ENCODE measurements at regions not wholly inside any gene's neighbourhood (a gene's known extent, or its start where the extent isn't known, plus 50 kb on each side); places are given as distances from the start of the nearest gene placed in this dataset.

- Histone ChIP-seq H3K4me3 (no peak overlapping the region), H3K4me1 (no peaks in the 10 kb centered on the region), H3K36me3 (no peaks in the 10 kb centered on the region), H3K27ac (no peak overlapping the region), H3K9me3 (no peaks in the 10 kb centered on the region), H3K27me3 (no peaks in the 10 kb centered on the region)
- DNase-seq, result no peak
- TF ChIP-seq POLR2AphosphoS5 (IDR thresholded peaks at IDR 0.05) (no peak), POLR2A (IDR thresholded peaks at IDR 0.05) (no peak), CTCF (IDR thresholded peaks at IDR 0.05) (no peak), EP300 (IDR thresholded peaks at IDR 0.05) (no peak)
- WGBS, 2 donors, result 86 to 89% methylated on average over 1 of the region's 1 CpG
- intact Hi-C loops (cut with DNase I), result no loop called here
These were observed 657.2 kb upstream of the PHF14 start for GRCh38 chr7:10316488-10316887.

- Histone ChIP-seq H3K9me3 (no peaks in the 10 kb centered on the region), H3K36me3 (no peaks in the 10 kb centered on the region), H3K27ac (no peak overlapping the region), H3K27me3 (no peaks in the 10 kb centered on the region), H3K4me3 (no peak overlapping the region), H3K4me1 (no peaks in the 10 kb centered on the region)
- intact Hi-C loops (cut with DNase I), result no loop called here
- TF ChIP-seq POLR2A (IDR thresholded peaks at IDR 0.05) (no peak), EP300 (IDR thresholded peaks at IDR 0.05) (no peak)
- WGBS, 2 donors, result 66 to 72% methylated on average over 2 of the region's 2 CpGs
- DNase-seq, result no peak
These were observed 648.3 kb upstream of the PHF14 start for GRCh38 chr7:10325395-10325794.

- intact Hi-C loops (cut with DNase I), result no loop called here
- H3K27me3 ChIP-seq, result no peaks in the 10 kb centered on the region
- H3K9me3 ChIP-seq, result no peaks in the 10 kb centered on the region
- no peaks in the 10 kb centered on the region for H3K4me1 ChIP-seq
- no peak overlapping the region for H3K27ac ChIP-seq
- H3K36me3 ChIP-seq, result no peaks in the 10 kb centered on the region
- 68 to 88% methylated on average over 2 of the region's 2 CpGs for WGBS, 2 donors
- DNase-seq, result no peak
- TF ChIP-seq EP300 (IDR thresholded peaks at IDR 0.05) (no peak), CTCF (IDR thresholded peaks at IDR 0.05) (no peak), POLR2A (IDR thresholded peaks at IDR 0.05) (no peak), POLR2AphosphoS5 (IDR thresholded peaks at IDR 0.05) (no peak)
- no peak overlapping the region for H3K4me3 ChIP-seq
These were observed 630.6 kb upstream of the PHF14 start for GRCh38 chr7:10343108-10343507.

GRCh38 chr7:10346032-10346431 is 627.6 kb upstream of the PHF14 start:
- intact Hi-C loops (cut with DNase I), result no loop called here
- Histone ChIP-seq H3K9me3 (no peaks in the 10 kb centered on the region), H3K4me3 (no peak overlapping the region), H3K27ac (no peak overlapping the region), H3K36me3 (no peaks in the 10 kb centered on the region), H3K27me3 (no peaks in the 10 kb centered on the region), H3K4me1 (no peaks in the 10 kb centered on the region)
- TF ChIP-seq CTCF (IDR thresholded peaks at IDR 0.05) (no peak), POLR2A (IDR thresholded peaks at IDR 0.05) (no peak), POLR2AphosphoS5 (IDR thresholded peaks at IDR 0.05) (no peak), EP300 (IDR thresholded peaks at IDR 0.05) (no peak)
- WGBS, 2 donors, result 21 to 53% methylated on average over 1 of the region's 1 CpG
- DNase-seq, result no peak

GRCh38 chr7:10355816-10356215 is 617.9 kb upstream of the PHF14 start:
- 24 to 62% methylated on average over 2 of the region's 2 CpGs for WGBS, 2 donors
- Histone ChIP-seq H3K27me3 (no peaks in the 10 kb centered on the region), H3K4me3 (no peak overlapping the region), H3K27ac (no peak overlapping the region), H3K9me3 (peaks cover 0 to 4% (median 0%) of the 10 kb centered on the region in 4 donors), H3K36me3 (no peaks in the 10 kb centered on the region), H3K4me1 (no peaks in the 10 kb centered on the region)
- intact Hi-C loops (cut with DNase I), result no loop called here
- TF ChIP-seq CTCF (IDR thresholded peaks at IDR 0.05) (no peak), EP300 (IDR thresholded peaks at IDR 0.05) (no peak), POLR2AphosphoS5 (IDR thresholded peaks at IDR 0.05) (no peak), POLR2A (IDR thresholded peaks at IDR 0.05) (no peak)
- no peak for DNase-seq

Measured in sigmoid colon (tissue), 6 donors.